A673 (cell line): ENCODE measurements at regions not wholly inside any gene's neighbourhood (a gene's known extent, or its start where the extent isn't known, plus 50 kb on each side); places are given as distances from the start of the nearest gene placed in this dataset.

Experiments
- BruUV-seq: library from RNA; stranded (reverse); fragments of 400-500 nt; replicated peaks from 2 replicates; lab custom pipeline; 2021; lab: Mats Ljungman, UMichigan
- CTCF ChIA-PET: fragments of 300-600 bp; sonication (Branson Sonifier 250); formaldehyde crosslinking; loops from one replicate; lab custom pipeline; 2022; ENCODE audit warnings: antibody characterized with exemption; lab: Charles Lee
- POLR2A ChIA-PET: fragments of 300-600 bp; sonication (Branson Sonifier 250); formaldehyde crosslinking; loops from one replicate; lab custom pipeline; 2022; ENCODE audit warnings: antibody characterized with exemption; ENCODE audit not compliant: low non-redundant PET; lab: Charles Lee
- DNase-seq: peaks from one replicate; pipeline ENCODE4 v3.0.0-alpha.2; 2015; ENCODE audit warnings: low spot score
- H3K27ac ChIP-seq: fragments of 200-600 bp; sonication (generic); 2 replicates; pipeline ENCODE4 v1.5.1; 2016; ENCODE audit warnings: mixed run types, low read depth, mild to moderate bottlenecking, mixed read lengths, antibody characterized with exemption, low read length; ENCODE audit not compliant: poor library complexity, severe bottlenecking
- H3K27me3 ChIP-seq: fragments of 200-600 bp; sonication (generic); replicated peaks from 2 replicates; pipeline ENCODE4 v1.6.1; 2017; ENCODE audit warnings: mixed run types, low read depth, mild to moderate bottlenecking, mixed read lengths, antibody characterized with exemption, low read length; ENCODE audit not compliant: insufficient read depth, poor library complexity
- H3K36me3 ChIP-seq: fragments of 200-600 bp; sonication (generic); 2 replicates; pipeline ENCODE4 v1.6.1; 2016; ENCODE audit warnings: mixed run types, mild to moderate bottlenecking, mixed read lengths, antibody characterized with exemption, low read length; ENCODE audit not compliant: insufficient read depth, poor library complexity, severe bottlenecking
- H3K4me1 ChIP-seq: fragments of 200-600 bp; sonication (generic); 2 replicates; pipeline ENCODE4 v1.6.1; 2017; ENCODE audit warnings: mixed run types, mild to moderate bottlenecking, mixed read lengths, antibody characterized with exemption, low read length; ENCODE audit not compliant: insufficient read depth, poor library complexity, severe bottlenecking
- H3K4me3 ChIP-seq: fragments of 200-600 bp; sonication (generic); 2 replicates; pipeline ENCODE4 v1.5.1; 2016; ENCODE audit warnings: low read depth, mixed run types, mild to moderate bottlenecking, mixed read lengths, low read length; ENCODE audit not compliant: poor library complexity, severe bottlenecking
- H3K9me3 ChIP-seq: fragments of 200-600 bp; sonication (generic); 2 replicates; pipeline ENCODE4 v1.6.1; 2016; ENCODE audit warnings: mixed run types, low read depth, mild to moderate bottlenecking, mixed read lengths, antibody characterized with exemption, low read length; ENCODE audit not compliant: poor library complexity, severe bottlenecking
- CTCF ChIP-seq: fragments of 300-800, 200-600 bp; sonication (generic); conservative IDR thresholded peaks from 2 replicates; pipeline ENCODE4 v1.5.1; 2017; ENCODE audit warnings: low read depth, mild to moderate bottlenecking, antibody characterized with exemption, low read length, moderate library complexity, mixed read lengths
- EZH2 ChIP-seq: fragments of 200-600 bp; sonication (generic); IDR thresholded peaks from 2 replicates; pipeline ENCODE4 v1.6.1; 2017; ENCODE audit warnings: borderline replicate concordance, low read depth, mild to moderate bottlenecking, mixed read lengths, antibody characterized with exemption, low read length; ENCODE audit not compliant: poor library complexity, severe bottlenecking
- intact Hi-C: fragments of 100-400 bp; cut with micrococcal nuclease; formaldehyde crosslinking; loops from one replicate; pipeline ENCODE4 v1.10.0; 2022; ENCODE audit not compliant: unreplicated experiment

DNA sequence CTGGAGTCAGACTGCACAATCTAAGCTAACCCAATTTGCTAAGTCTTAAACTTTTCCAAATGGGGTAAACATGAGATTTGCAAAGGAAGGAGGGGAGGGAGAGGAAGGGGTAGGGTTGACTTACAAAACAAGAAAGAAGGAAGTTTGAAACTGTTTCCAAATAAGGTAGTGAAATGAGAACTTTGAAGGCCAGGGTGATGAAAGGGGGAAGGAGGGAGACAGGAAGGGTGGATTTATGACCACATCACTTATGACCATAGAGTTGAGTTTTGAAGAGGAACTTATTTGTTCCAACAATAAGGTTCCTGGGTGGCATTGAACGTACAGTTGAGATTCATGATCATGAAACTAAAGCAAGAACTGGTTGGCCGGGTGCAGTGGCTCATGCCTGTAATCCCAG, 72.5 kb upstream of the DAPK1 start:
- no peaks in the 10 kb centered on the region for H3K27me3 ChIP-seq
- peaks cover 6% of the 10 kb centered on the region for H3K4me1 ChIP-seq
- TF ChIP-seq CTCF, result no peak
- no peak for TF ChIP-seq EZH2
- no peaks in the 10 kb centered on the region for H3K36me3 ChIP-seq
- intact Hi-C loops, result no loop called here
- ChIA-PET POLR2A (no interaction called here), CTCF (interaction anchor here (0.6 kb wide), 1 partner anchor 93 kb away, joined by 3 read pairs; no protein-coding TSS in a partner anchor)
- H3K27ac ChIP-seq, result no peak overlapping the region
- DNase-seq, result no peak
- H3K4me3 ChIP-seq, result no peak overlapping the region
- H3K9me3 ChIP-seq, result peaks cover 5% of the 10 kb centered on the region
- BruUV-seq, result no TSS peak

DNA sequence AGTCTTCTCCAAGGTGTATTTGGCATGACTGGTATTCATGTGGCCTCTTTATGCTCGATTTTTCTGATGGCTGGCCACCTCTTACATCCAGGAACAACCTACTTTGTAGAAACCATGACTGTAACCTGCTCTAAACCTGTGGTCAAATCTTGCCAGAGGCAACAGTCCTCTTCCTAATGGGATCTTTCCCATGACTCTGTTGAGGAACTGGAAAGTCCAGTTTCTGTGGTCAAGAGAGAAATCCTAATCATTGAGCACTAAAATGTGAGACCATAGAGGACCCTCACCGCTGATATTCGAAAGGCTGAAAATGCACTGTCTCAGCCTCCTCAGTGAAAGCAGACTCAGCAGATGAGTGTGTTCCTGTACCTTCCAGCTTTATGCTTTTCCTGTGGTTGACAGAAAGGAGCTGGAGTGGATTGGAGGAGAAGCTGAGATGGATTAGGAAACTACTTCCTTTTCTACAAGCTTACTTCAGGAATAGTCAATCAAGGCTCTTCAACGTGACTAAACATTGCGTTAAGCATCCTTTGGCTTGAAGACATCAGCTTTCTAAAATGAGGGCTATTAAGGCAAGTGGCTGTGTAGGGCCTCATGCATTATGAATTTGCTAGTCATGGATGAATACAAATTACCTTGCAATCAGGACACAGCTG, 69.7 kb upstream of the DAPK1 start:
- ChIA-PET POLR2A (no interaction called here), CTCF (no interaction called here)
- Histone ChIP-seq H3K4me3 (no peak overlapping the region), H3K27me3 (no peaks in the 10 kb centered on the region), H3K36me3 (no peaks in the 10 kb centered on the region), H3K27ac (no peak overlapping the region), H3K4me1 (peaks cover 7% of the 10 kb centered on the region), H3K9me3 (peaks cover 5% of the 10 kb centered on the region)
- intact Hi-C loops, result no loop called here
- DNase-seq, result no peak
- no TSS peak for BruUV-seq
- TF ChIP-seq EZH2, result no peak
- no peak for TF ChIP-seq CTCF

DNA sequence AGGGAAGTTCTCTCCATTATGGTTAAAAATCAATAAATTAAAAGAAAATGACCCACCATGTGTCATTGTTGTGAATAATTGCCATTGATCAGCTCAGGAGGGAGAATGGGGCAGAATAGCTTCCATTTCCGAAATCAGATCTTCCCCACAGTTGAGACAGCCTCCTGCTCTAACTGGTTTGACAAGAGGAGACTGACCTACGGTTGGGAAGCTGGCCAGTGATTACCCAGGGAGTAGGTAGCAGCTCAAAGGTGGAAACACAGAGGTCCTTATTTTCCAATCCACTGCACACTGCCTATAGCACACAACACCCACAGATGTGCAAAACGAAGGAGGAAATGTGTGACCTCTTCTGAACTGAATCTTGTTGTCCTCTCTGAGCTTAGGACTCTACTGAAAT, 69.0 kb upstream of the DAPK1 start:
- H3K9me3 ChIP-seq, result peaks cover 5% of the 10 kb centered on the region
- H3K4me3 ChIP-seq, result no peak overlapping the region
- ChIA-PET CTCF (no interaction called here), POLR2A (no interaction called here)
- no peaks in the 10 kb centered on the region for H3K27me3 ChIP-seq
- peaks cover 13% of the 10 kb centered on the region for H3K4me1 ChIP-seq
- no peak overlapping the region for H3K27ac ChIP-seq
- intact Hi-C loops, result no loop called here
- no peaks in the 10 kb centered on the region for H3K36me3 ChIP-seq
- BruUV-seq, result no TSS peak
- TF ChIP-seq EZH2 (no peak), CTCF (no peak)
- no peak for DNase-seq
